Liver (tissue), 8 donors: ENCODE measurements at regions not wholly inside any gene's neighbourhood (a gene's known extent, or its start where the extent isn't known, plus 50 kb on each side); places are given as distances from the start of the nearest gene placed in this dataset.

ENCODE experiments used
- DNase-seq: peaks from one replicate; pipeline ENCODE4 v3.0.0-alpha.2; 2017; ENCODE audit warnings: low spot score
- H3K27ac ChIP-seq, 2 donors: one replicate each; pipeline ENCODE4 v1.7.0; 2013; ENCODE audit warnings: inconsistent platforms in 2 of 2, low read length in 2 of 2, control low read depth in 1 of 2, low read depth in 1 of 2, mild to moderate bottlenecking in 1 of 2
- H3K27me3 ChIP-seq, 4 donors: one replicate each; pipeline versions ENCODE4 v1.6.1 to v1.7.0; 2013; ENCODE audit warnings: low read length in 3 of 4, inconsistent platforms in 1 of 4, mild to moderate bottlenecking in 1 of 4, moderate library complexity in 1 of 4; ENCODE audit not compliant: control insufficient read depth in 4 of 4, insufficient read depth in 4 of 4
- H3K36me3 ChIP-seq, 4 donors: one replicate each; pipeline versions ENCODE4 v1.6.1 to v1.7.0; 2013; ENCODE audit warnings: low read length in 3 of 4, mild to moderate bottlenecking in 3 of 4, low read depth in 1 of 4, moderate library complexity in 1 of 4; ENCODE audit not compliant: control insufficient read depth in 4 of 4, insufficient read depth in 3 of 4
- H3K4me1 ChIP-seq, 4 donors: one replicate each; pipeline versions ENCODE4 v1.6.1 to v1.7.0; 2013; ENCODE audit warnings: low read length in 3 of 4, mild to moderate bottlenecking in 3 of 4, moderate library complexity in 1 of 4; ENCODE audit not compliant: control insufficient read depth in 4 of 4, insufficient read depth in 4 of 4
- H3K4me3 ChIP-seq, 3 donors: one replicate each; pipeline versions ENCODE4 v1.6.1 to v1.7.0; 2013; ENCODE audit warnings: low read length in 3 of 3, control low read depth in 1 of 3, low read depth in 1 of 3, mild to moderate bottlenecking in 1 of 3
- H3K9ac ChIP-seq, 2 donors: one replicate each; pipeline ENCODE4 v1.7.0; 2013; ENCODE audit warnings: low read length in 2 of 2, mild to moderate bottlenecking in 2 of 2, moderate library complexity in 2 of 2, control low read depth in 1 of 2, low read depth in 1 of 2
- H3K9me3 ChIP-seq, 4 donors: one replicate each; pipeline versions ENCODE4 v1.6.1 to v1.7.0; 2013; ENCODE audit warnings: low read length in 3 of 4; ENCODE audit not compliant: control insufficient read depth in 4 of 4
- ATF3 ChIP-seq: IDR thresholded peaks from 2 replicates; pipeline ENCODE4 v1.6.1; 2016; ENCODE audit warnings: antibody characterized with exemption
- CTCF ChIP-seq: fragments of 150-350 bp; IDR thresholded peaks from 2 replicates; pipeline ENCODE4 v1.5.1; 2017; ENCODE audit warnings: improper control_type of control experiment, low read depth, low read length; ENCODE audit not compliant: missing input control
- EGR1 ChIP-seq, 2 donors: IDR thresholded peaks; 2 replicates each; pipeline ENCODE4 v1.6.1; 2016 to 2018; ENCODE audit warnings: antibody characterized with exemption in 2 of 2, low read depth in 2 of 2
- FOXA1 ChIP-seq: IDR thresholded peaks from 2 replicates; pipeline ENCODE4 v1.6.1; 2016; ENCODE audit warnings: antibody characterized with exemption
- FOXA2 ChIP-seq: IDR thresholded peaks from 2 replicates; pipeline ENCODE4 v1.6.1; 2016; ENCODE audit warnings: antibody characterized with exemption
- GABPA ChIP-seq, 2 donors: IDR thresholded peaks in 1 of 2; conservative IDR thresholded peaks in 1 of 2; 2 replicates each; pipeline ENCODE4 v1.6.1; 2016; ENCODE audit warnings: antibody characterized with exemption in 2 of 2, mild to moderate bottlenecking in 1 of 2, moderate library complexity in 1 of 2
- HNF4A ChIP-seq, 2 donors: conservative IDR thresholded peaks; 2 replicates each; pipeline ENCODE4 v1.6.1; 2016; ENCODE audit warnings: antibody characterized with exemption in 2 of 2, mild to moderate bottlenecking in 2 of 2
- HNF4G ChIP-seq: IDR thresholded peaks from 2 replicates; pipeline ENCODE4 v1.6.1; 2016; ENCODE audit warnings: antibody characterized with exemption
- MAX ChIP-seq: IDR thresholded peaks from 2 replicates; pipeline ENCODE4 v1.6.1; 2016; ENCODE audit warnings: antibody characterized with exemption
- NR2F2 ChIP-seq: IDR thresholded peaks from 2 replicates; pipeline ENCODE4 v1.6.1; 2016; ENCODE audit warnings: antibody characterized with exemption
- RAD21 ChIP-seq, 2 donors: IDR thresholded peaks; 2 replicates each; pipeline ENCODE4 v1.6.1; 2016; ENCODE audit warnings: antibody characterized with exemption in 2 of 2, mild to moderate bottlenecking in 2 of 2
- REST ChIP-seq: IDR thresholded peaks from 2 replicates; pipeline ENCODE4 v1.6.1; 2016; ENCODE audit warnings: antibody characterized with exemption, mild to moderate bottlenecking
- SP1 ChIP-seq: IDR thresholded peaks from 2 replicates; pipeline ENCODE4 v1.6.1; 2018; ENCODE audit warnings: antibody characterized with exemption, mild to moderate bottlenecking
- ZBTB33 ChIP-seq: IDR thresholded peaks from 2 replicates; pipeline ENCODE4 v1.6.1; 2016; ENCODE audit warnings: antibody characterized with exemption
- WGBS: extraction: QIAGEN DNeasy Blood & Tissue Kit; methylation state at CpG from one replicate; pipeline ENCODE4 v1.1.7; 2013; 5-methylcytosine and 5-hydroxymethylcytosine counted together
- donor health status: healthy.
- donor health status: healthy.
- donor health status: healthy.
- donor health status: healthy.
- donor health status: healthy.

GRCh38 chr20:58090161-58090560 is 138.3 kb downstream of the ANKRD60 start (continued):
- TF ChIP-seq REST (no peak), NR2F2 (no peak)

- Histone ChIP-seq H3K4me3 (no peak overlapping the region), H3K9me3 (no peaks in the 10 kb centered on the region), H3K9ac (no peak overlapping the region), H3K36me3 (no peaks in the 10 kb centered on the region), H3K4me1 (no peaks in the 10 kb centered on the region), H3K27ac (no peak overlapping the region), H3K27me3 (no peaks in the 10 kb centered on the region)
- no peak for DNase-seq
- WGBS: 91% methylated on average over 7 of the region's 7 CpGs
- no peak for TF ChIP-seq FOXA2
- TF ChIP-seq HNF4A (conservative IDR thresholded peaks at IDR 0.05): no peak
- TF ChIP-seq RAD21 (IDR thresholded peaks at IDR 0.05): no peak
- TF ChIP-seq EGR1 (IDR thresholded peaks at IDR 0.05; ENCODE audit: low read depth in 2 of 2): no peak
- TF ChIP-seq FOXA1: no peak
- no peak for TF ChIP-seq GABPA (IDR thresholded peaks at IDR 0.05 in 1 of 2, conservative IDR thresholded peaks at IDR 0.05 in 1 of 2)
- no peak for TF ChIP-seq SP1
- TF ChIP-seq HNF4G: no peak
- TF ChIP-seq MAX: no peak
Observed at GRCh38 chr20:58088625-58089024, 139.8 kb downstream of the ANKRD60 start.

- no peak for DNase-seq
- H3K9me3 ChIP-seq: no peaks in the 10 kb centered on the region
- WGBS: 76% methylated on average over 7 of the region's 7 CpGs
Observed at GRCh38 chr20:58088105-58088504, 140.3 kb downstream of the ANKRD60 start.

More at GRCh38 chr20:58088105-58088504, 140.3 kb downstream of the ANKRD60 start:
- Histone ChIP-seq H3K27ac (no peak overlapping the region), H3K36me3 (no peaks in the 10 kb centered on the region), H3K4me1 (no peaks in the 10 kb centered on the region), H3K9ac (no peak overlapping the region), H3K4me3 (no peak overlapping the region), H3K27me3 (no peaks in the 10 kb centered on the region)
- TF ChIP-seq SP1: no peak
- no peak for TF ChIP-seq GABPA (IDR thresholded peaks at IDR 0.05 in 1 of 2, conservative IDR thresholded peaks at IDR 0.05 in 1 of 2)
- TF ChIP-seq ATF3: no peak
- TF ChIP-seq NR2F2: no peak
- no peak for TF ChIP-seq CTCF
- TF ChIP-seq ZBTB33: no peak
- TF ChIP-seq FOXA1: no peak
